ENCODE measurements at regions not wholly inside any gene's neighbourhood (a gene's known extent, or its start where the extent isn't known, plus 50 kb on each side); places are given as distances from the start of the nearest gene placed in this dataset.

DNA sequence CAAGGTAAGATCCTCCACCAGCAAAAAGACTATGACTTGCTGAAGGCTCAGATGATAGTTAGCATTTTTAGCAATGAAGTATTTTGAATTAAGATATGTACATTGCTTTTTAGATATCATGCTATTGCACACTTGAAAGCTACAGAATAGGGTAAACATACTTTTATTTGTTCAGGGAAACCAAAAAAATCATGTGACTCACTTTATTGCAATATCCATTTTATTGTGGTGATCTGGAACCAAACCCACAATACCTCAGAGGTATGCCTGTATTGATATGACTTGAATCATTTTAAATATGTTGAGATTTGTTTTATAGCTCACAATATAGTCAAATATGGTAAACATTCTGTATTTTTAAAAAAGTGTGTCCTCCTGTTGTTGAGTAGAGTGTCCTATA, 96.1 kb downstream of the DIO3 start:
- TF ChIP-seq, protein P1, sequence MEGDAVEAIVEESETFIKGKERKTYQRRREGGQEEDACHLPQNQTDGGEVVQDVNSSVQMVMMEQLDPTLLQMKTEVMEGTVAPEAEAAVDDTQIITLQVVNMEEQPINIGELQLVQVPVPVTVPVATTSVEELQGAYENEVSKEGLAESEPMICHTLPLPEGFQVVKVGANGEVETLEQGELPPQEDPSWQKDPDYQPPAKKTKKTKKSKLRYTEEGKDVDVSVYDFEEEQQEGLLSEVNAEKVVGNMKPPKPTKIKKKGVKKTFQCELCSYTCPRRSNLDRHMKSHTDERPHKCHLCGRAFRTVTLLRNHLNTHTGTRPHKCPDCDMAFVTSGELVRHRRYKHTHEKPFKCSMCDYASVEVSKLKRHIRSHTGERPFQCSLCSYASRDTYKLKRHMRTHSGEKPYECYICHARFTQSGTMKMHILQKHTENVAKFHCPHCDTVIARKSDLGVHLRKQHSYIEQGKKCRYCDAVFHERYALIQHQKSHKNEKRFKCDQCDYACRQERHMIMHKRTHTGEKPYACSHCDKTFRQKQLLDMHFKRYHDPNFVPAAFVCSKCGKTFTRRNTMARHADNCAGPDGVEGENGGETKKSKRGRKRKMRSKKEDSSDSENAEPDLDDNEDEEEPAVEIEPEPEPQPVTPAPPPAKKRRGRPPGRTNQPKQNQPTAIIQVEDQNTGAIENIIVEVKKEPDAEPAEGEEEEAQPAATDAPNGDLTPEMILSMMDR (IDR thresholded peaks at IDR 0.05), result no peak
- no peak for TF ChIP-seq POLR2A (IDR thresholded peaks at IDR 0.05)
